ENCODE measurements at regions not wholly inside any gene's neighbourhood (a gene's known extent, or its start where the extent isn't known, plus 50 kb on each side); places are given as distances from the start of the nearest gene placed in this dataset.

GRCh38 chr12:34286483-34286882, 264.2 kb downstream of the ALG10 start:
- no peaks in the 10 kb centered on the region for H3K36me3 ChIP-seq
- intact Hi-C loops (cut with DNase I), result no loop called here
- no peak for DNase-seq
- H3K27ac ChIP-seq, result no peak overlapping the region
- H3K27me3 ChIP-seq, result no peaks in the 10 kb centered on the region
- peaks cover 0 to 6% of the 10 kb centered on the region in 2 donors for H3K9me3 ChIP-seq
- 44 to 55% (median 48%) methylated on average over 5 of the region's 5 CpGs for WGBS, 3 donors
- H3K4me1 ChIP-seq (ENCODE audit: insufficient read depth), result no peaks in the 10 kb centered on the region
- TF ChIP-seq EP300 (IDR thresholded peaks at IDR 0.05), result no peak
- H3K4me3 ChIP-seq, result no peak overlapping the region

GRCh38 chr12:34286934-34287333, 264.6 kb downstream of the ALG10 start:
- Histone ChIP-seq H3K4me3 (no peak overlapping the region), H3K9me3 (peaks cover 0 to 6% of the 10 kb centered on the region in 2 donors), H3K4me1 (ENCODE audit: insufficient read depth) (no peaks in the 10 kb centered on the region), H3K36me3 (no peaks in the 10 kb centered on the region), H3K27ac (no peak overlapping the region), H3K27me3 (no peaks in the 10 kb centered on the region)
- intact Hi-C loops (cut with DNase I), result no loop called here
- DNase-seq, result no peak
- TF ChIP-seq CTCF (IDR thresholded peaks at IDR 0.05), result no peak
- no peak for TF ChIP-seq POLR2A (IDR thresholded peaks at IDR 0.05)
- no peak for TF ChIP-seq EP300 (IDR thresholded peaks at IDR 0.05)
- WGBS, 3 donors, result 73 to 80% (median 78%) methylated on average over 6 of the region's 6 CpGs

GRCh38 chr12:34287437-34287836, 265.1 kb downstream of the ALG10 start:
- Histone ChIP-seq H3K4me1 (ENCODE audit: insufficient read depth) (no peaks in the 10 kb centered on the region), H3K36me3 (no peaks in the 10 kb centered on the region), H3K27ac (no peak overlapping the region), H3K4me3 (no peak overlapping the region), H3K27me3 (no peaks in the 10 kb centered on the region), H3K9me3 (peaks cover 0 to 6% of the 10 kb centered on the region in 2 donors)
- TF ChIP-seq POLR2A (IDR thresholded peaks at IDR 0.05), result no peak
- TF ChIP-seq CTCF (IDR thresholded peaks at IDR 0.05), result no peak
- TF ChIP-seq EP300 (IDR thresholded peaks at IDR 0.05), result no peak
- DNase-seq, result no peak
- 48 to 62% (median 54%) methylated on average over 9 of the region's 9 CpGs for WGBS, 3 donors
- intact Hi-C loops (cut with DNase I), result no loop called here

GRCh38 chr12:34287986-34288962, 266.0 kb downstream of the ALG10 start:
- no peaks in the 10 kb centered on the region for H3K4me1 ChIP-seq (ENCODE audit: insufficient read depth)
- WGBS, 3 donors, result 71 to 79% (median 75%) methylated on average over 32 of the region's 32 CpGs
- H3K27me3 ChIP-seq, result no peaks in the 10 kb centered on the region
- peak in 3 of 5 donors; percentile 2 to 9 (median 5) for DNase-seq
- H3K36me3 ChIP-seq, result no peaks in the 10 kb centered on the region
- H3K4me3 ChIP-seq, result no peak overlapping the region
- H3K9me3 ChIP-seq, result peaks cover 0 to 6% of the 10 kb centered on the region in 2 donors
- H3K27ac ChIP-seq, result no peak overlapping the region
- intact Hi-C loops (cut with DNase I), result no loop called here
- TF ChIP-seq POLR2A (IDR thresholded peaks at IDR 0.05) (no peak), EP300 (IDR thresholded peaks at IDR 0.05) (no peak), CTCF (IDR thresholded peaks at IDR 0.05) (no peak)

GRCh38 chr12:34288963-34289345, 266.7 kb downstream of the ALG10 start:
- WGBS, 3 donors, result 75 to 80% (median 76%) methylated on average over 12 of the region's 12 CpGs
- DNase-seq, result no peak
- intact Hi-C loops (cut with DNase I), result no loop called here
- Histone ChIP-seq H3K4me1 (ENCODE audit: insufficient read depth) (no peaks in the 10 kb centered on the region), H3K27me3 (no peaks in the 10 kb centered on the region), H3K36me3 (no peaks in the 10 kb centered on the region), H3K9me3 (peaks cover 0 to 6% of the 10 kb centered on the region in 2 donors), H3K27ac (no peak overlapping the region), H3K4me3 (no peak overlapping the region)
- no peak for TF ChIP-seq EP300 (IDR thresholded peaks at IDR 0.05)
- no peak for TF ChIP-seq POLR2A (IDR thresholded peaks at IDR 0.05)
- TF ChIP-seq CTCF (IDR thresholded peaks at IDR 0.05), result no peak
